HS-5 (cell line): ENCODE measurements at regions not wholly inside any gene's neighbourhood (a gene's known extent, or its start where the extent isn't known, plus 50 kb on each side); places are given as distances from the start of the nearest gene placed in this dataset.
A peak's percentile ranks its signal among the peaks of the same experiment; 100 is the strongest.

Experiments used
- DNase-seq: peaks from one replicate; pipeline ENCODE4 v3.0.0-alpha.2; 2012; ENCODE audit warnings: low read depth

- DNase-seq: no peak
Measured at GRCh38 chr13:104204177-104204576, 1138.0 kb upstream of the SLC10A2 start.

GRCh38 chr13:104198801-104199200 is 1132.6 kb upstream of the SLC10A2 start:
- DNase-seq: no peak

GRCh38 chr13:104196611-104197010 is 1130.4 kb upstream of the SLC10A2 start:
- DNase-seq: no peak

DNA sequence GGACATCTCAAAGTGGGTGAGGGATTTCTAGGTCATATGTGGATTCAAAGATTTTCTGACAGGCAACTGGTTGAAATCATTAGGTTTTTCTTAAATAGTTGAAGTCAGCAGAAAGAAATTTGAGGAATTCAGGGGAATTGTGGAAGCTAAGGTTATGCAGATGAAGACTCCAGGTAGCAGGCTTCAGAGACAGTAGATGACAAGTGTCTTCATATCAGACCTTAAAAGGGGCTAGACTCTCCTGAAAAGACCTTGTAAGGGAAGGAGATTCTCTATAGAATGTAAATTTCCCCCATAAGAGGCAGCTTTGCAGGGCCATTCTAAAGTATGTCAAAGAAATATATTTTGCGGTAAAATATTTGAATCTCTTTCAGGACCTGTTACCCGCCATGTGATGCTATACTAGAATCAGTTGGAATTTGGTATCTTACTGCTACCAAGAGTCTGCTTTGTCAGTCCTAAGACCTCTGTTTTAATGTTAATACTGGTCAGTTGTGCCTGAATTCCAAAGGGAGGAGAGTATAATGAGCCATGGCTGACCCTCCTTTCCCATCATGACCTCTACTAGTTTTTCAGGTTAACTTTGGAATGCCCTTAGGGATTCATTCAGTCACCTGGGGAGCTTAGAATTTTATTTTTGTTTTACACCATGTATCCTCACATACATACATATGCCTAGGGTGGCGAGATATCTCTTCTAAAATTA is 1115.5 kb upstream of the SLC10A2 start:
- DNase-seq: no peak

DNA sequence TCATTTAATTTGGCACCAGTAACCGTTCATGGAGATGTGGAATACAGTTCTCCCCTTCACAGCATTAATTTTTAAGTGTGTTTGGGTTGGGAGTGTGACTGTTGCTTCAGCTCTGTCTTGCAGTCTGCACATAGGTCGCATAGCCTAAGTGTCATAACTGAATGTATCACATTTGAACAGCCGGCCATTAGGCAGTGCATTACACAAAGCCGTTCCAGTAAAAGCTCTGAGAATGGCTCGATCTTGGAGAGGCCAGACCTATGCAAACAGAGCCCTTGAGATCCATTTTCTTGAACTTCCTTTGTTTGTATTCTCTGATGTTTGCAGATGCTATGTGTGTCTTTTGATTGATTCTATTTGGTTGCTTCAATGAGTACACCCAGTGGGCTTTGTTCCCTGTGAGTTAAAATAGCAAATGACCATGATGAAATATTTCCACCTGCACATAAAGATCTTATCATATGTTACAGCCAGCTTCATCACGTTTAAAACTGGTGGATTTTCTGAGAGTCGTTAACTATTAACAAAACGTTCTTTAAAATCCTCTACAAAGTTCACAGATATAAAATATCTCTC is 1104.9 kb upstream of the SLC10A2 start:
- no peak for DNase-seq

GRCh38 chr13:104163866-104164630 is 1097.8 kb upstream of the SLC10A2 start:
- no peak for DNase-seq

GRCh38 chr13:104160536-104160935 is 1094.3 kb upstream of the SLC10A2 start:
- no peak for DNase-seq

GRCh38 chr13:104143760-104144416 is 1077.7 kb upstream of the SLC10A2 start:
- DNase-seq: no peak

DNA sequence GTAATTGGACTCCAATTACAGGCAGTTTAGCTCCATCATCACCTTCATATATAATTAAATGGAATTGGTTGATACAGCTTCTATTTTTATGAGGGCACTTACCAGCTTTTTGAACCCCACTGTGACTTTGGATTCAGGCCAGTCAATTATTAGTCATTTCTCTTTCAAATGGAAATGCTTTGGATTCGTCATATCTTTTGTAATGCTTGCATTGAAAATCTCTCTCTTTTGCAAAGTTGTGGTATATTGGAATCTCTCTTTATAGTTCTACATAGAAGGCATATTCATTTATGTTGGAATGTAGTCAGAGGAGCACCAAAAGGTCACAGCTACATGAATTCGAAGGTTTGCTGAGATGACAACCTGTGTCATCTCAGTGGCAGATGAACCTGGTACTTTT is 1074.3 kb upstream of the SLC10A2 start:
- peak; percentile 11 for DNase-seq

- no peak for DNase-seq
Measured at GRCh38 chr13:104137416-104137815, 1071.2 kb upstream of the SLC10A2 start.

- DNase-seq: no peak
Measured at GRCh38 chr13:104132849-104133248, 1066.6 kb upstream of the SLC10A2 start.

DNA sequence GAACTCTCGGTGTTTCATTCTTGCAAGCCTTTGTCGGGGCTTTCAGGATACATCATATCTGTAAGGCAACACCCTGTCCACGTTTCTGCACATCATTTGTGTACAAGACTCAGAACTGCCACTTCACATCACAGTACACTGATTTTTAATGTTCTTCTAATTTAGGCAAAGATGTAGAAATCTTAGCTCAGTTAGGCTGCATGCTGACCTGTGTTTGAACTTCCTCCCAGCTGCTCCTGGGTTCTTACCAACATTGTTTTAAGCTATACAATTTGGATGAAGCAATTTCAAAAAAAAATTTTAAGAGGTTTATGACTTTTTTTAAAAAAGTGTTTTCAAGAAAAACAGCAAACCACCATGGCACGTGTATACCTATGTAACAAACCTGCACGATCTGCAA is 1047.9 kb upstream of the SLC10A2 start:
- no peak for DNase-seq

DNA sequence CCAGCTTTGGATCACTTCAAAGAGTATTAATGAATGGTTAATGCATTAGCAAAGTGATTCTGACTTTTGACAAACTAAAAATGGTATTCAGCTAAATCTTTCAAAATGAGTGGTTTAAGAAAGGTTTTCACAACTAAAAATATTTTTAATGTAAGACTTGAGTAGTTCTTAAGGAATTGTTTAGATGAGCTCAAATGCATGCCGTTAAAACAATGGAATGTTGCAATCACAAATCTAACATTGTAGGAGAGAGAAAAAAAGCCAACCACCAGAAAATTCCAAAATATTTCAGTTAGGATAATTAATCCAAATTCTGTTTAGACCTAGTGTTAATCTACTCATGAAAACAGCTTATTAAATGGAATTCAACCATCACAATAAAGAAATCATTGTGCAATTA is 1044.8 kb upstream of the SLC10A2 start:
- no peak for DNase-seq

GRCh38 chr13:104106705-104107393 is 1040.6 kb upstream of the SLC10A2 start:
- DNase-seq: no peak

GRCh38 chr13:104105418-104106355 is 1039.5 kb upstream of the SLC10A2 start:
- no peak for DNase-seq

- DNase-seq: no peak
Measured at GRCh38 chr13:104099750-104100149, 1033.5 kb upstream of the SLC10A2 start.

- DNase-seq: no peak
Measured at GRCh38 chr13:104098421-104098820, 1032.2 kb upstream of the SLC10A2 start.

GRCh38 chr13:104086759-104087158 is 1020.5 kb upstream of the SLC10A2 start:
- DNase-seq: no peak

DNA sequence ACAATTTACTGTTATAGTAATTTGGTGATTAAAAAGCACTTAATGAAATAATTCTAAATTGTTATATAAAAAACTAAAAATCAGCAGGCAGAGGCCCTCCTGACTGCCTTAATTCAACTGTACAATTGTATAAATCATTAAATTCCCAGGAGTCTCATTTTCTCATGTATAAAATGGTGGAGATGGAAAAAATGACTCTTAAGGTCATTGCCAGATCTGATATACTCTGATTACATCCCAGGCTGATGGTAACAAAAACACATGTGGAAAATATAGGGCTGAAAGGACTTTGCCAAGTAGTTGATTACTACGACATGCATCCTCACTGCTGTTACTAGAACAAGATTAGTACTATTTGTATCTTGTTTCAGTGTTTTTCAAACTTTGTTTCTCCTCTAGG is 1020.0 kb upstream of the SLC10A2 start:
- DNase-seq: no peak

DNA sequence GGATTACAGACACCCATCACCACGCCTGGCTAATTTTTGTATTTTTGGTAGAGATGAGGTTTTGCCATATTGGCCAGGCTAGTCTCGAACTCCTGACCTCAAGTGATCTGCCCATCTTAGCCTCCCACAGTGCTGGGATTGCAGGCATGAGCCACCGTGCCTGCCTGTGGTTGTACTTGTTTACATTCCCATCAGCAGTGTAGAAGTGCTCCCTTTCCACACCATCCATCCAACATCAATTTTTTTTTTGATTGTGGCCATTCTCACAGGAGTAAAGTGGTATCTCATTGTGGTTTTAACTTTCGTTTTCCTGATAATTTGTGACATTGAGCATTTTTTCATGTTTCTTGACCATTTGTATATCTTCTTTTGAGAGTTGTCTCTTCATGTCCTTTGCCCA is 1019.4 kb upstream of the SLC10A2 start:
- DNase-seq: no peak

DNA sequence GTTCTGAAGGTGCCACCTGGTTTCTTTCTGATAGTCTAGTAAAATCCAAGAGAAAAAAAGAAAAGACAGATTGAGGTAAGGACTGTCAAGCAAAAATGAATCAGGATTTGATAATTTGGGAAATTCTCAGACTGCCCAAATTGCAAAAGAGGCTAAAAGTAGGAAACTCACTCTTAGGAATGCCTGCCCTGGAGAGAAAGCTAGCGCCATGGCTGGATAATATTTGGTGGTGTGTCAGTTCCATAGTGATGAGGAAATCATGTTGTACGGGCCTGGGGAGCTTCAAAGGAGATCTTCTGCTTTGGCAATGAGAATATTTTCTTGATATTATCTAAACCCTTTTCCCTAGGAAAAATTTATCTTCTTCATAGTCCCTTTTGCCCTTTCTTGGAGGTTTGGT is 1008.1 kb upstream of the SLC10A2 start:
- DNase-seq: no peak
